HepG2 (cell line): ENCODE measurements at regions not wholly inside any gene's neighbourhood (a gene's known extent, or its start where the extent isn't known, plus 50 kb on each side); places are given as distances from the start of the nearest gene placed in this dataset.

Source experiments
- BHLHE40 ChIP-seq: IDR thresholded peaks from 2 replicates; pipeline ENCODE4 v1.6.1; 2011; ENCODE audit warnings: low read length, improper control_type of control experiment
- BRCA1 ChIP-seq: sonication (generic); formaldehyde crosslinking; IDR thresholded peaks from 2 replicates; pipeline ENCODE4 v1.4.0; 2020; ENCODE audit warnings: missing genetic modification reagents
- CTCF ChIP-seq: sonication (generic); formaldehyde crosslinking; IDR thresholded peaks from 2 replicates; pipeline ENCODE4 v1.5.0; 2020; ENCODE audit warnings: mild to moderate bottlenecking, missing genetic modification reagents, moderate library complexity
- FOSL1 ChIP-seq: sonication (generic); formaldehyde crosslinking; IDR thresholded peaks from 2 replicates; pipeline ENCODE4 v1.9.0; 2021; ENCODE audit warnings: missing genetic modification reagents, borderline replicate concordance
- FOXM1 ChIP-seq: sonication (generic); formaldehyde crosslinking; IDR thresholded peaks from 2 replicates; pipeline ENCODE4 v1.5.0; 2020; ENCODE audit warnings: missing genetic modification reagents
- GABPA ChIP-seq, 2 experiments: IDR thresholded peaks; 2 replicates each; pipeline ENCODE4 v1.6.1; 2011 to 2016; ENCODE audit warnings: low read depth in 2 of 2, low read length in 1 of 2, missing biosample characterization in 1 of 2, missing genetic modification characterization in 1 of 2
- IRX3 ChIP-seq: sonication (generic); formaldehyde crosslinking; IDR thresholded peaks from 2 replicates; pipeline ENCODE4 v1.8.1; 2023; ENCODE audit warnings: mild to moderate bottlenecking, low read depth, missing genetic modification reagents, borderline replicate concordance
- KDM1A ChIP-seq: IDR thresholded peaks from 2 replicates; pipeline ENCODE4 v1.6.1; 2016; ENCODE audit warnings: missing compliant biosample characterization
- KDM6A ChIP-seq: IDR thresholded peaks from 2 replicates; pipeline ENCODE4 v1.6.1; 2016; ENCODE audit warnings: low read depth
- PBX3 ChIP-seq: sonication (generic); formaldehyde crosslinking; IDR thresholded peaks from 2 replicates; pipeline ENCODE4 v1.8.1; 2023; ENCODE audit warnings: missing genetic modification reagents, inconsistent platforms, borderline replicate concordance
- POLR2AphosphoS2 ChIP-seq: IDR thresholded peaks from 2 replicates; pipeline ENCODE4 v1.6.1; 2011; ENCODE audit warnings: low read depth, low read length, improper control_type of control experiment
- ZC3H4 ChIP-seq: sonication (generic); formaldehyde crosslinking; IDR thresholded peaks from 2 replicates; pipeline ENCODE4 v1.4.0; 2020; ENCODE audit warnings: missing genetic modification reagents, borderline replicate concordance
- ZNF121 ChIP-seq: sonication (generic); formaldehyde crosslinking; IDR thresholded peaks from 2 replicates; pipeline ENCODE4 v1.5.0; 2020; ENCODE audit warnings: mild to moderate bottlenecking, missing genetic modification reagents
- ZNF530 ChIP-seq: sonication (generic); formaldehyde crosslinking; IDR thresholded peaks from 2 replicates; pipeline ENCODE4 v1.5.0; 2020; ENCODE audit warnings: low read depth, mild to moderate bottlenecking, missing genetic modification reagents

- no peak for TF ChIP-seq BRCA1 (CRISPR knock-in tag)
- no peak for TF ChIP-seq KDM6A (CRISPR knock-in tag)
- no peak for TF ChIP-seq ZC3H4
- TF ChIP-seq BHLHE40 = no peak
- TF ChIP-seq CTCF = no peak
- no peak for TF ChIP-seq FOXM1 (CRISPR knock-in tag)
- TF ChIP-seq KDM1A (CRISPR knock-in tag) = no peak
- TF ChIP-seq ZNF121 (CRISPR knock-in tag) = no peak
- TF ChIP-seq GABPA (IDR thresholded peaks at IDR 0.05; ENCODE audit: low read depth, low read length) = no peak
- no peak for TF ChIP-seq GABPA (CRISPR knock-in tag; IDR thresholded peaks at IDR 0.05; ENCODE audit: low read depth)
- no peak for TF ChIP-seq FOSL1 (CRISPR knock-in tag)
- no peak for TF ChIP-seq POLR2AphosphoS2
- no peak for TF ChIP-seq ZNF530 (CRISPR knock-in tag)
- no peak for TF ChIP-seq PBX3 (CRISPR knock-in tag)
- TF ChIP-seq IRX3 = no peak
Observed at GRCh38 chr18:24679062-24679461, 218.6 kb downstream of the HRH4 start.
